GM12874 (cell line): ENCODE measurements at regions not wholly inside any gene's neighbourhood (a gene's known extent, or its start where the extent isn't known, plus 50 kb on each side); places are given as distances from the start of the nearest gene placed in this dataset.

ENCODE experiments used
- CTCF ChIP-seq: IDR thresholded peaks from 2 replicates; pipeline ENCODE4 v1.5.1; 2011; ENCODE audit warnings: low read depth, mild to moderate bottlenecking, control low read depth, low read length, moderate library complexity; ENCODE audit not compliant: insufficient read depth

- no peak for TF ChIP-seq CTCF
These were observed 50.4 kb upstream of the CTNNBL1 start for GRCh38 chr20:37643400-37643799.

GRCh38 chr20:37642246-37642645 is 51.6 kb upstream of the CTNNBL1 start:
- no peak for TF ChIP-seq CTCF

GRCh38 chr20:37640600-37641561 is 52.9 kb upstream of the CTNNBL1 start:
- no peak for TF ChIP-seq CTCF

GRCh38 chr20:37638527-37638926 is 55.3 kb upstream of the CTNNBL1 start:
- no peak for TF ChIP-seq CTCF

- TF ChIP-seq CTCF: no peak
These were observed 56.9 kb upstream of the CTNNBL1 start for GRCh38 chr20:37636977-37637376.

GRCh38 chr20:37636212-37636975 is 57.4 kb upstream of the CTNNBL1 start:
- TF ChIP-seq CTCF: no peak

GRCh38 chr20:37630993-37631392 is 62.8 kb upstream of the CTNNBL1 start:
- no peak for TF ChIP-seq CTCF
